HG02571 (cell line): ENCODE measurements at regions not wholly inside any gene's neighbourhood (a gene's known extent, or its start where the extent isn't known, plus 50 kb on each side); places are given as distances from the start of the nearest gene placed in this dataset.
"Not testable (repeated sequence)": the region's sequence is repeated elsewhere in the genome, so short reads cannot be mapped to it uniquely, and the experiment has no call there.

Experiments used
- ATAC-seq: cut with Tn5 transposase; IDR thresholded peaks from one replicate; pipeline ENCODE4 v1.9.1; 2021; ENCODE audit warnings: mild to moderate bottlenecking, moderate library complexity; ENCODE audit not compliant: unreplicated experiment

DNA sequence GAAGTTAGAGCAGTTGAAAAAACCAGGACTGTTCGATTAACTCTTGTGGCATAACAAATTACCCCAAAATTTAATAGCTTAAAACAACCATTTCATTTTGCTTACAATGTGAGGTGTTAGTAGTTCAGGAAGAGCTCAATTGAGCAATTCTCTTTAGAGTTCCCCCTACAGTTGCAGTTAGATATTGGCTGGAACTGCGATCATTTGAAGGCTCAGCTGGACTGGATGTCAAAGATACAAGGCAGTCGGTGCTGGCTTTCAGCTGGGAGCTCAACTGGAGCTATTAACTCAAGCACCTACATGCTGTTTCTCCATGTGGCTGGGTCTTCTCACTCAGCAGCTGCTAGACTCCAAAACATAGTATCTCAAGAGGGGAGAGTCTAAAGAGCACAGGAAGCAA lies 96.0 kb upstream of the LOC128125822 start:
- ATAC-seq = no peak

DNA sequence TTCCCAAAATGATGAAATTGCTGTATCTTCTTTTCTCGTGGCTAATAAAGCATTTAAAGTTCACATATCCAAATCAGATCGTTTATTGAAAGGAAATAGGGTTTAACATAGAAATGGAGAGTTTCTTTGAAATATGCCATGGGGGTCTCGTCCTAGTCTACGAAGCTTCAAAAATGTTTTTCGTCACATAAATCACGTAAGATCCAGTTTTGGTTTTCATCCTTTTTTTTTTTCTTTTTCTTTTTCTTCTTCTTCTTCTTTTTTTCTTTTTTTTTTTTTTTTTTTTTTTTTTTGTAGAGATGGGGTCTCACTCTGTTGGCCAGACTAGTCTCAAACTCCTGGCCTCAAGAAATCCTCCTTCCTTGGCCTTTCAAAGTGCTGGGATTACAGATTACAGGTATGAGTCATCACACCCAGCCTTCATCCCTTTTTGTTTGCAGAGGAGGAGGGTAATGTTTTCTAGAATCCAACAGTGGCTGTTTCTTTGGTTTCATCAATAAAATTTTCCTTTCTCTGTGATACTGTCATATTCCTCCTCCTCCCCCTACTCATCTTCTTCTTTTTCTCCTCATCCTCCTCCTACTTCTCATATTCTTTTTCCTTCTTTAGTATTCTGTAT lies 94.7 kb upstream of the LOC128125822 start:
- no peak for ATAC-seq

DNA sequence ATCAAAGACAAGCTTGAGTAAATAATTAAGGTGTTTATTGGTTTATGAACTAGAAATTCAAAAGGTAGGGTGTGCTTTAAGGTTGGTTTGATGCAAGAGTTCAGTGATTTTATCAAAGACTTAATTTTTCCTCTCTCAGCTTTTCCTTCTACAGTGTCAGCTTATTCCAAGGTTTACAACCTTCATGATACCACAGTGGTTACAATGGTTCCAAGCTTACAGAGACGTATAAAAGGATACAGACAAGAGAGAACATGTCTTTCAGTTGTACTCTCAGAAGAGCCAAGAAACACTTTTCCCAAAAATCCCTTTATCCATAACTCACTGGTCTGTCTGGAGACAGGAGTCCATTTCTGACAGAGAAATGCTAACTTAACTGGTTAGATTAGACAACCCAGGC lies 93.5 kb upstream of the LOC128125822 start:
- ATAC-seq = no peak

DNA sequence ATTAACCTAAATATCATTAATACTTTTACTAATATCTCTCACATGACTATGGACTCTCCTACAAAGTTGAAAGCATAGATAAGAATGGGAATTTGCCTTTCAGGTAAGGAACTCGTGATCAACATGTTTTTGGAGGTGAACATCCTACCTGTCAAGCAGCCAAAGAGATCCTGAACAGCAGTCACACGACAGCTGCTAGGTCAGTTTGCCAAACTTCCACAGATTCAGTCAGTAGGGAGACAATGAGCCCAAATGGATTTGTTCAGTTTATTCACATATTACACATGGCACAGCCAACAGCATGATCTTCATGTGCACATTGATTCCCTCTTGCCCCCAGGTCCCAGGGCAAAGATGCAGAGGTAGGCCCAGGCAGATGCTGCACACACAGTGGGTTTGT lies 86.1 kb upstream of the LOC128125822 start:
- ATAC-seq = no peak

DNA sequence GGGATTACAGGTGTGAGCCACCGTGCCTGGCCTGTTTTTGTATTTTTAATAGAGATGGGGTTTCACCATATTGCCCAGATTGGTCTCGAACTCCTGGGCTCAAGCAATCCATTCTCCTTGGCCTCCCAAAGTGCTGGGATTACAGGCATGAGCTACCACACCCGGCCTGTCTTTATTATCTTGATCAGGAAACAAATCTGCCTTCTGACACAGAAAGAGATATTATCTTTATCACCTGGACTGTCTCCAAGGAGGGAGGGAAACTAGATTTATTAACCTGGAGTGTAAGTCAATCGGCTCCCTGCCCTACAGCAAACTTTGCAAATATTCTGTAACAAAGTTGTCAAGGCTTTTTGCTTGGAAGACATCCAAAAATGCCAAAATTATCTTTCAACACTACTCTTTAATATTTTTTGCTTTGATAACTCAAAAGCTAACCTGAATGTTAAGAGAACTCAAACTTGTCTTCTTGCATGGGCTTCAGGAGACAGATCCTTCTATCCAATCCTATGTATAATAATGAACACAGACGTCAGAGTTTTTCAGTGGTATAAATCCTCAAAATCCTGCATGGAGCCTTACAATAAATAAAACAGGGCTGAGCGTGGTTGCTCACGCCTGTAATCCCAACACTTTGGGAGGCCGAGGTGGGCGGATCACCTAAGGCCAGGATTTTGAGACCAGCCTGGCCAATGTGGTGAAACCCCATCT lies 85.0 kb upstream of the LOC128125822 start:
- ATAC-seq = no peak

DNA sequence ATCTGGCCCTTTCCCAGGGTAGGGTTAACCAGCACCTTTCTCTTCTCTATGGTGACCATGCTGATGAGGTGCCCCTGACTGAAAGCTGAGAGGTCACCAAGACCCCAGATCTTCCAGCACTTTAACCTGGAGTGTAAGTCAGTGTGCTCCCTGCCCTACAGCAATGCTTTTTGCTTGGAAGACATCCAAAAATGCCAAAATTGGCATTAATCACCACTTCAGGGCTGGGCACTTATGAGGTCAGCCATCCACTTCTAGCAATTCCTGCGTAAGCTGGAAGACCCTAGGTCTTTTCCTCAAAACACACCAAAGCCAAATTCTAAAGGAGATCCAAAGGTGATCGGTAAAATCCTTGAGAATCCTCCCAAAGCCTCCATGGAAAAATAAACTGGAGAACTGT lies 81.2 kb upstream of the LOC128125822 start:
- ATAC-seq = no peak

DNA sequence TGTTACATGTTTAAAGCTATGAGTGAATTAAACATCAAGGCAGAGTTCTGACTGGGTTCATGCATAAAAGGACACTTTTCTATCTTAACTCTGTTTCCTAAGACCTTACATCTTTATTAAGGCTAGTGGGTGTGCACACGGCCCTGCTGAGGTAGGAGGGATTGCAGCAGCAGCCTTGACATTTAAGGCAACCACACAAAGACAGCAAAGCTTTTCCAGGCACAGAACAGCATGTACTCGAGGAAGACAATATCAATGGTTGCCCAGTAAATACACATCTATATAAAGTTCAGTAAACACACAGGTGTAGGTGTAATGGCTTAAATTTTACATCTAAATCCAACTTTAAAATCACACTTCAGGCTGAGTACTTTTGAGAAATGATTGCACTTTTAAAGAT lies 79.8 kb upstream of the LOC128125822 start:
- no peak for ATAC-seq

DNA sequence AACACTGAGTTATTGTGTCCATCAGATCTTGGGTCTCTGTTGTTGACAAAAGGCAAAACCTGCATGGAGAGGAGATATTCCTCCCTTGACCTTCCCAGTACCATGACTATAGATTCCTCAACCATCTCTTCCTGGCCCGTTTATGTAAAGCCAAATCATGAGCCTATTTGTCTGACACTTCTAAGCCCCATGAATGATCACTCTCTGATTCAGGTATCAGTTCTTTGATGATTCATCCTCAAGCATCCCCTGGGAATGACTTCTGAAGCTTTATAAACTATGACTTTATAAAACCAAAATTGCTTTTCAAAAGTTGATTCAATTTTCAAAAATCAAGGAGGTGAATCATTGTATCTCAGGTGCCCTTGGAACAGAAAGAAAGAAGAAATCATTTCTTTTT lies 78.7 kb upstream of the LOC128125822 start:
- no peak for ATAC-seq

DNA sequence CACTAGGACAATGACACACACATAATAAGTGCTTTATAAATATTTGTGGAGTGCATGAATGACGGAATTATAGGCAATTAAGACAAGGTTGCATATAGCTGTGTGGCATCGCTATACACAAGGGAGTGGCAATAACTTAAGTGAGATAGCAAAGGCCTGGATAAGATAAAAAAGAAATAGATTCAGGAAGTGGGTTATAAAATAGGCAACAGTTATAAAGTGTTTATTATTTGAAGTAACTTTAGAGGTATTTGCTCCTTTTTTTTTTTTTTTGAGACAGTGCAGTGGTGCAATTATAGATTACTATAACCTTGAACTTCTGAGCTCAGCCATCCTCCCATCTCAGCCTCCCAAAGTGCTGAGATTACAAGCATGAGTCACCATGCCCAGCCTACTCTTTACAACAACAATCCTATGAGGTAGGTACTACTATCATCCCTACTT lies 75.9 kb upstream of the LOC128125822 start:
- ATAC-seq = no peak

DNA sequence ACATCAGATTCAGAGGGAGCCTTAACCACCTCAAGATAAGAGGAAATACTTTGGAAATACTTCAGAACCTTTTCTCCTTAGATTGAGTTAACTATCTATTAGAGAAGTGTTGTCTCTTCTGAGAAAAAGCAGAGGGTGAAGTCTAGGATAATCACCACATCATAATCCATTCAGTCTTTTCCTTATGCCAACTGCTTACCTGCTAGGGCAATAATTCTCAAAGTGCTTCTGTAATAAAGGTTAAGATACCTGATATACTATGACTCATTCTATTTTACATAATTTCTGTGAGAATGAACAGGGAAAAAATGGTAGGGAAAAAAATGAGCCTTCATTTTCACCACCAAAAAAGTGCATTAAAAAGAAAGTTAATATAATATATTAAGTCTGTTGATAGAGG lies 70.1 kb upstream of the LOC128125822 start:
- no peak for ATAC-seq

DNA sequence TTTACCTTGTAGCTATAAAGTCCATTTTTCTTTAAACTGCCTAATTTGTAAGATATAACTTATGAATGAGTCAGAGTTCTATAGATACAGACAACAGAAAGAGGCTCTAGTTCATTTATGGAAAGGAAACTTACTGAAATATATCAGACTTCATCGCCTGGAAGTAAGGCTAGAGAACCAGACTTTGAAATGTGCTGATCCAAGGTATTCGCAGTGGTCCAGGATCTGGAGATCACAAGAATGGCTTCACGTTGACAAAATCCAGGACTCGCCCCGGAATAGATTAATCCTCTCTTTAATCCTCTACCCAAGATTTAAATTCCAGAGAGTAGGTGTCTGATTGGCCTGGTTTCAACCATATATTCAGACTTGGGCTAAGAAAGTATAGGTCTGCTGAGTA lies 69.1 kb upstream of the LOC128125822 start:
- no peak for ATAC-seq

DNA sequence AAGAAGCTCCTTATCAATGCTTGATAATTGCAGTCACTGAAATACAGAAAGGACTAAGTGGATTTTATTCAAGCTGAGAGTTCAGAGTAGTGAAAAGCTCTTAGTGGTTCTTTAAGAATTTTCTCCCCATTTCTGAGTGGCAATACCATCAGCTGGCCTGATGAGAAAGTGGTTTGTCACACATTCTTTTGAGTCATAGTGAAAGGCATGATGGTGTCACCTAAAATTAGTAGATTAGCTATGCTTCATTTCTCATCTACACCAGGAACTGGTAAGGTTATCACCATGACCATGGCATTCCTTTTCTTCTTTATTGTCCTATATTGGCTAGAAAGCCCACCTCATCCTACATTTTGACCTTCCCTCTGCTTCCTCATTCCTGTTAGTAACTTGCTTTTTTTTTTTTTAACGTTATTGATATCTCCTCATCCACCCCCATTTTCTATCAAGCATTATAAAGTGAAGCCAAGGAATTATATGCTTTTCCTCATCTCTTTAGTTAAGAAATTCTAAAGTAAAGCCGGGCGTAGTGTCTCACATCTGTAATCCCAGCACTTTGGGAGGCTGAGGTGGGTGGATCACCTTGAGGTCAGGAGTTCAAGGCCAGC lies 67.4 kb upstream of the LOC128125822 start:
- peak; percentile 98 for ATAC-seq

DNA sequence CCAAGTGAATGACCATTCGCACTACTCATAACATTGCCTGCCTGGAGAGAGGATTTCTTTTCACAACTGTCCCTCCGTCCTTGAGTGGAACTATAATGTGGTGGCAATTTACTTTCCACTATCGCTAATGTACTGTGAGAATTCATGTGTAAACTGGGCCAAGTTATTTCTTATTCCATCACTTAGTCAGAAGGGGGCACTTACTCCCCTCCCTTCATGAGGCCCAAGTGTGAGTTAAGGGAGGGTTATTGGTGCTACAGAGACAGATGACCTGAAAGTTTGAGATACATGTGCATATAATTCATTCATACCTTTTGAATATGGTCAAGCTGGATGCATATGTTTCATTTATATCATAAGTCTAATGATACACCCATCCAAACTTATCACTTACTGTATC lies 65.2 kb upstream of the LOC128125822 start:
- ATAC-seq = no peak

DNA sequence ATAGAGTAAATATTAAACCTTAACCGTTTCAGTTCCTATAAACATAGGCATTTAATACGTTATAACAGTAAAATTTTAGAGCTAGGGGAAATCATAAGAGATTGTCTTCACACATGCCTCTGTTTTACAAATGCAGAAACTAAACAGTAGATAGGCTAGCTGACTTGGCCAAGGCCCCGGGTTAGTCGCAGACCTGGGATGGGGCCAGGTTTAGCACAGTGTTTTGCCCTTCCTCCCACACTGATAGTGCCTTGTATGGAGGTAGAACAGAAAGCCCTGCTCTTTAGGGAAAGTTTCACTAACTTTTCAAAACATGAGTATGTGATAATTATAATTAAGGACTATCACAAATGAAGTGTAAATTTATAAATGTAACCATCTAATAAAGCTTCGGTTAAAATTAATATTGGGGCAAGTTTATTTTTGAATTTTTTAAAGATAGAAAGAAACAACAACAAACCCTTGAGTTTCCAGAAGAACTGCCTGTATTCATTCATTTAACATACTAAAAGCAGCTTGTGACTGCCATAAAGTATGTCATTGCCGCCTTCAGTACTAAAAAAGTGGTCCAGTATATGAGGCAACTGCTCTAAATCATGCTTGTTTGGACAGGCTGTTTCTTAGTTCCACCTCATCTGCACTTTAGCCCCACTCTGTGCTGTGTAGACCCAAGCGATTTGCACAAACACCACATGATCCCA lies 62.5 kb upstream of the LOC128125822 start:
- ATAC-seq = peak; percentile 54

DNA sequence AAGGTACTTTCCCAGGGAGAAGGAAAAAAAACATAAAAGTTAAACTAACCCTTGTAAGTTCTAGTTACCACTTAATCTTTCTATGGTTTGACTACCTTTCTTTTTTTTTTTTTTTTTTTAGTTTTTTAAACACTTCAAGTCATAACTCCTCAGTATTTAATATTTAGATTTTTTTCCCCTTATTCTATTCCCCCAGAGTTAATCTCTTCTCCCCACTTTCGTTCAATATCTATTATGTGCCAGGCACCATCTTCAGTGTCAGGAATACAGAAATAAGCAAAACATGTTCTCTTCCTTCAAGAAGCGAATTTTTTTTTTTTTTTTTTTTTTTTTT lies 62.0 kb upstream of the LOC128125822 start:
- ATAC-seq = no peak

DNA sequence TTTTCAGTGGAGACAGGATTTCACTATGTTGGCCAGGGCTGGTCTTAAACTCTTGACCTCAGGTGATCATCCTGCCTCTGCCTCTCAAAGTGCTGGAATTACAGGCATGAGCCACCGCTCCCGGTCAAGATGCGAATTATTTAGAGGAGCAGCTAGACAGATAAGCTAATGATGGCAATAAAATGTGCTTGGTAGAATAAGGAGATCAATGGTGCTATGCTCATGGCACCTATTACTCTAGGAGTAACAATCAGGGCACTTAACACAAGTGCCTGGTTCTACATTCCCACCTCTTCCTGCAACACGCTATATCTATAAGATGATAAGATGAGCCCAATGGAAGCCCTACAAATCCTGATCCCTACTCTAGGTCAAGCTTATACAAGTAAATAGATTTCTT lies 61.4 kb upstream of the LOC128125822 start:
- no peak for ATAC-seq

DNA sequence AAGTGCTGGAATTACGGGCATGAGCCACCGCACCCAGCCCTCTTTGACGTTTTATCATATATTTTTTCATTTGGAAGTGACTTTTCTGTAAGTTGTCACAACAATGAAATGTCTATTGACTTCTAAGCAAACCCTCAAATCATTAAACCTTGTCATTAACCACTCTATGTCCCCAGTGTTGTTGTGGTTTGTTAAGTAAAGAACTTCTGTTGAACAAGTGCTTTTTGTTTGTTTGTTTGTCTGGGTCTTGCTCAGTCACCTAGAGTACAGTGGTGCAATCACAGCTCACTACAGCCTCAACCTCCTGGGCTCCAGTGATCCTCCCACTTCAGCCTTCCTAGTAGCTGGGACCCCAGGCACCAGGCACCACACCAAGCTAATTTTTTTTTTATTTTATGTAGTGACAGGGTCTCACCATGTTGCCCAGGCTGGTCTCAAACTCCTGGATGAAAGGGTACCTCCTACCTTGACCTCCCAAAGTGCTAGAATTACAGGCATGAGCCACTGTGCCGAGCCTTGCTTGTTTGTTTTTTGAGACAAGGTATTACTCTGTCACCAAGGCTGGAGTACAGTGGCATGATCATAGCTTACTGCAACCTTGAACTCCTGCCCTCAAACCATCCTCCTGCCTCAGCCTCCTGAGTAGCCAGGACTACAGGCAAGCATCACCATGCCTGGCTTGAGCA lies 57.6 kb upstream of the LOC128125822 start:
- no peak for ATAC-seq

DNA sequence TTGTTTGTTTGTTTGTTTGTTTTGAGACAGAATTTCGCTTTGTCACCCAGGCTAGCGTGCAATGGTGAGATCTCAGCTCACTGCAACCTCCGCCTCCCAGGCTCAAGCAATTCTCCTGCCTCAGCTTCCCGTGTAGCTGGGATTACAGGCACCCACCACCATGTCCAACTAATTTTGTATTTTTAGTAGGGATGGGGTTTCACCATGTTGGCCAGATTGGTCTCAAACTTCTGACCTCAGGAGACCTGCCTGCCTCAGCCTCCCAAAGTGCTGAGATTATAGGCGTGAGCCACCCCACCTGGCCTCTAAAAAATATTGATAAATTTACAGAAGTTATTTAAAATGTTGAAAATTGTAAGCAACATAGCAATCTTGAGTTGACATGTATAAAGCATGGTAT lies 57.1 kb upstream of the LOC128125822 start:
- not testable (repeated sequence) for ATAC-seq

DNA sequence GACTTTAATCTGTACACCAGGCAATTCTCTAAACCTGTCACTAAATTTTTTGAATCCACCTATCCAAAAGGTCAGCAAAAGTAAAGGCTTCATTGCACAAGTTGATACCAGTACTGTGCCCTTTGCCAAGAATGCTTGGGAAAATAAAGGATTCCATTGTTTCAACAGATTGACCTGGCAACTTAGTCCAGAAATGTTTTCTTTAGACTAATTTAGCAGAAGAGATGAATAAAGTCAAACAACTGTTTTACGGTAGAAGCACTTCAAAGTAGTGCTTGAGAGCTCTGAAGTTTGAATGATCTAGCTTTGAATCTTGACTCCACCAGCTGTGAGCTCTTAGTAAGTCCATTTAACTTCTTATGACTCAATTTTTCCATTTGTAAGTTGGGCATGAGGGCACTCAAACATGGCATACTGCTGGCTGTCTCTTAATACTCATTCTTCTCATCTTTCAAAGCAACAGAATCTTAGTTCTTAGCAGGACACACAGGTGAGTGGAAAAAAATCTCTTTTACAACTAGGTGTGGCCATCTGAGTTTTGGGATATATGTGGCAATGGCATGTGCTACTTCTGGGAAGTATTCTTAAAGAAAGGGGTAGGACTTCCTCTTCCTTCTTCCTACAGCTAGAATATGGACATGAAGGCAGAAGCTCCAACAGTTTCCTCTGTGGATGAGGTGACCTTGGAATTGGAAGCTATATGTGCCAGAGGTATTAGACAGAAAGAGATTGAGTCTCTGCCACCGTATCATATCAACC lies 55.9 kb upstream of the LOC128125822 start:
- ATAC-seq = no peak

DNA sequence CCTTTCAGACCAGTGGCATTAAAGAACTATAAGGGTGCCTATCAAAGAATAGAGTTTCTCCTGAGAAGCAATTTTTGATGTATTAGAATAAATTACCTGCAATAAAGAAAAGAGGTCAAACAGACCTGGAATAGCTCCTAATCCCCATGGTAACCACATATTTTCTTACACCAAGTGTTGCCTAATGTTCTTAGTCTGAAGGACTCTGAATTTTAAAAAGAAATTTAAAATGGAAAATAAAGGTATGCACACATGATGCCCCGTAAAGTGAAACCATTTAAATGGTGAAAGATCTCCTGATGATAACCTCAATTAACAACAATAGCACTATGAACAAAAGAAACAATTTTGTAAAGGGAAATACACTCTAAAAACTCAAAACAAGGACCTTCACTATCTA lies 55.1 kb upstream of the LOC128125822 start:
- no peak for ATAC-seq
